GM19043 (cell line): ENCODE measurements at regions not wholly inside any gene's neighbourhood (a gene's known extent, or its start where the extent isn't known, plus 50 kb on each side); places are given as distances from the start of the nearest gene placed in this dataset.
"Not testable (repeated sequence)": the region's sequence is repeated elsewhere in the genome, so short reads cannot be mapped to it uniquely, and the experiment has no call there.

Experiments
- ATAC-seq: cut with Tn5 transposase; IDR thresholded peaks from one replicate; pipeline ENCODE4 v1.9.1; 2021; ENCODE audit warnings: low read depth; ENCODE audit not compliant: unreplicated experiment

GRCh38 chr1:58257003-58257402, 289.5 kb downstream of the OMA1 start:
- ATAC-seq: no peak

- ATAC-seq: no peak
These were observed 290.0 kb downstream of the OMA1 start for GRCh38 chr1:58256546-58256945.

- no peak for ATAC-seq
These were observed 290.5 kb downstream of the OMA1 start for GRCh38 chr1:58256041-58256440.

- no peak for ATAC-seq
These were observed 291.3 kb downstream of the OMA1 start for GRCh38 chr1:58255192-58255591.

- ATAC-seq: no peak
These were observed 295.0 kb downstream of the OMA1 start for GRCh38 chr1:58251430-58252073.

GRCh38 chr1:58250587-58250948, 296.0 kb downstream of the OMA1 start:
- no peak for ATAC-seq

GRCh38 chr1:58249737-58250586, 296.6 kb downstream of the OMA1 start:
- ATAC-seq: no peak

GRCh38 chr1:58249388-58249736, 297.2 kb downstream of the OMA1 start:
- no peak for ATAC-seq

GRCh38 chr1:58248791-58249190, 297.7 kb downstream of the OMA1 start:
- no peak for ATAC-seq

- ATAC-seq: no peak
These were observed 298.5 kb downstream of the OMA1 start for GRCh38 chr1:58248072-58248471.

- ATAC-seq: no peak
These were observed 300.0 kb downstream of the OMA1 start for GRCh38 chr1:58246549-58246948.

GRCh38 chr1:58244872-58245271, 301.7 kb downstream of the OMA1 start:
- no peak for ATAC-seq

GRCh38 chr1:58238846-58239245, 307.7 kb downstream of the OMA1 start:
- ATAC-seq: no peak

- no peak for ATAC-seq
These were observed 312.8 kb downstream of the OMA1 start for GRCh38 chr1:58233729-58234128.

- ATAC-seq: no peak
These were observed 315.3 kb downstream of the OMA1 start for GRCh38 chr1:58231204-58231603.

- ATAC-seq: no peak
These were observed 318.9 kb downstream of the OMA1 start for GRCh38 chr1:58227604-58228003.

- no peak for ATAC-seq
These were observed 323.0 kb downstream of the OMA1 start for GRCh38 chr1:58223522-58223921.

- ATAC-seq: no peak
These were observed 325.6 kb downstream of the OMA1 start for GRCh38 chr1:58220836-58221472.

- not testable (repeated sequence) for ATAC-seq
These were observed 330.4 kb downstream of the OMA1 start for GRCh38 chr1:58216169-58216568.

GRCh38 chr1:58214674-58215073, 331.9 kb downstream of the OMA1 start:
- no peak for ATAC-seq

GRCh38 chr1:58211869-58212268, 334.7 kb downstream of the OMA1 start:
- no peak for ATAC-seq

GRCh38 chr1:58209575-58209974, 337.0 kb downstream of the OMA1 start:
- ATAC-seq: no peak
